ENCODE measurements at regions not wholly inside any gene's neighbourhood (a gene's known extent, or its start where the extent isn't known, plus 50 kb on each side); places are given as distances from the start of the nearest gene placed in this dataset.

- H3K4me2 ChIP-seq: no peak overlapping the region
- TF ChIP-seq NFE2L2 (conservative IDR thresholded peaks at IDR 0.05; ENCODE audit: low read length) (no peak), EHMT2 (IDR thresholded peaks at IDR 0.05; ENCODE audit: low read depth) (no peak), PBX3 (IDR thresholded peaks at IDR 0.05) (no peak), JUNB (IDR thresholded peaks at IDR 0.05) (no peak), REST (IDR thresholded peaks at IDR 0.05) (no peak), FOSB (CRISPR knock-in tag; IDR thresholded peaks at IDR 0.05) (no peak), TFCP2L1 (CRISPR knock-in tag; IDR thresholded peaks at IDR 0.05) (no peak), HOXB5 (CRISPR knock-in tag; IDR thresholded peaks at IDR 0.05) (no peak), ZFP36 (IDR thresholded peaks at IDR 0.05; ENCODE audit: borderline replicate concordance, partially characterized antibody) (no peak), EP300 (IDR thresholded peaks at IDR 0.05) (no peak), CBX8 (IDR thresholded peaks at IDR 0.05) (no peak)
- ChIA-PET CTCF (interaction anchor here (1.0 to 1.4 kb wide), 3 partner anchors 12 to 61 kb away, joined by 3 to 5 read pairs (median 4); no protein-coding TSS in a partner anchor), POLR2A (no interaction called here)
- 72% methylated on average over 10 of the region's 10 CpGs for WGBS (ENCODE audit: missing lambda C conversion rate)
- no peak for DNase-seq (ENCODE audit: low read depth in 1 of 2, low spot score in 1 of 2)
- H3K4me1 ChIP-seq: peaks cover 16% of the 10 kb centered on the region
- no peak for FAIRE-seq
- no peaks in the 10 kb centered on the region for H3K9me3 ChIP-seq
- H3K4me3 ChIP-seq: no peak overlapping the region
- no peak overlapping the region for H3K27ac ChIP-seq
- ATAC-seq: no peak
These were observed 180.1 kb upstream of the CST7 start for GRCh38 chr20:24768713-24769601.

- ATAC-seq (no peak), FAIRE-seq (no peak), DNase-seq (ENCODE audit: low read depth in 1 of 2, low spot score in 1 of 2) (no peak)
- TF ChIP-seq HOXB5 (CRISPR knock-in tag; IDR thresholded peaks at IDR 0.05) (no peak), CBX8 (IDR thresholded peaks at IDR 0.05) (no peak), FOSL2 (IDR thresholded peaks at IDR 0.05) (no peak), FOSL2 (CRISPR knock-in tag; IDR thresholded peaks at IDR 0.05) (no peak), EHF (CRISPR knock-in tag; IDR thresholded peaks at IDR 0.05) (no peak), HOXA7 (CRISPR knock-in tag; IDR thresholded peaks at IDR 0.05) (no peak), NFE2L2 (conservative IDR thresholded peaks at IDR 0.05; ENCODE audit: low read length) (no peak), HMGXB4 (CRISPR knock-in tag; IDR thresholded peaks at IDR 0.05; ENCODE audit: borderline replicate concordance) (no peak), RARB (CRISPR knock-in tag; IDR thresholded peaks at IDR 0.05) (no peak), RFX5 (IDR thresholded peaks at IDR 0.05) (no peak), CBX2 (IDR thresholded peaks at IDR 0.05; ENCODE audit: borderline replicate concordance, low read depth) (no peak), ELK1 (IDR thresholded peaks at IDR 0.05; ENCODE audit: low read depth, low read length) (no peak), PHF8 (IDR thresholded peaks at IDR 0.05; ENCODE audit: borderline replicate concordance, low read depth) (no peak), ZFP36 (IDR thresholded peaks at IDR 0.05; ENCODE audit: borderline replicate concordance, partially characterized antibody) (no peak), MAFK (IDR thresholded peaks at IDR 0.05; ENCODE audit: partially characterized antibody) (no peak), NR3C1 (IDR thresholded peaks at IDR 0.05) (no peak), ZC3H11A (IDR thresholded peaks at IDR 0.05) (no peak), PBX3 (IDR thresholded peaks at IDR 0.05) (no peak), EHMT2 (IDR thresholded peaks at IDR 0.05; ENCODE audit: low read depth) (no peak), HDAC2 (IDR thresholded peaks at IDR 0.05) (no peak), SREBF2 (IDR thresholded peaks at IDR 0.05) (no peak)
- H3K4me3 ChIP-seq: no peak overlapping the region
- POLR2A ChIA-PET: no interaction called here
- WGBS (ENCODE audit: missing lambda C conversion rate): 80% methylated on average over 14 of the region's 18 CpGs
- no peak overlapping the region for H3K27ac ChIP-seq
- CTCF ChIA-PET: interaction anchor here (1.0 to 1.9 kb wide), 4 partner anchors 11 to 62 kb away, joined by 3 to 13 read pairs (median 4); no protein-coding TSS in a partner anchor
- peaks cover 2% of the 10 kb centered on the region; the same call in 2 of the 3 replicates for H3K9me3 ChIP-seq
- H3K4me1 ChIP-seq: peaks cover 24% of the 10 kb centered on the region
- H3K4me2 ChIP-seq: no peak overlapping the region
These were observed 179.0 kb upstream of the CST7 start for GRCh38 chr20:24769878-24770627.

Data from A549 (cell line).